ENCODE measurements at regions not wholly inside any gene's neighbourhood (a gene's known extent, or its start where the extent isn't known, plus 50 kb on each side); places are given as distances from the start of the nearest gene placed in this dataset.

DNA sequence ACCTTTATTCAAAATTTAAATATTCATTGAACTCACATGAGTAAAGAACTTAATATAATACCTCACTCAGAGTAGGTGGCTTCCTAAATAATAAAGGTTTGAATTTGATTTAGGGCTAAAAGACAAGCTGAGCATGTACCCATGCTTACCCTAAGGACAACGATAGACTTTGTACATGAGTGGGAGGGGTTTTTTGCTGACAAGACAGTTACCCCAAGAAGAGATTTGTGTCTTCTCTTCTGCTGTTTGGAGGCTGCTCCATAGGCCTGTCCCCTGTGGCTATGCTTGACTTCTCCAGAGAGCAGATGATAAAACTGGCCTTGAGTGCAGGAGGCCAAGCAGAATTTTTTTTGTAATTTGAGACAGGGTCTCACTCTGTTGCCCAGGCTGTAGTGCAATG is 383.9 kb downstream of the TMEM182 start:
- Histone ChIP-seq H3K27ac (ENCODE audit: low read depth, low read length) (no peak overlapping the region), H2BK15ac (ENCODE audit: low read length) (no peak overlapping the region), H4K8ac (ENCODE audit: extremely low read depth, insufficient read depth, low read length) (no peak overlapping the region), H2AK5ac (ENCODE audit: low read depth, low read length) (no peak overlapping the region), H4K91ac (replicated peaks; ENCODE audit: insufficient read length, low read length) (no peak overlapping the region), H3K4me1 (replicated peaks in 1 of 4; ENCODE audit: control insufficient read depth in 3 of 4, insufficient read depth in 4 of 4, low read length in 3 of 4) (peaks cover 0 to 2% (median 0%) of the 10 kb centered on the region in 4 experiments; a peak in 1 of 7 replicates), H3K23ac (ENCODE audit: insufficient read length) (no peak overlapping the region), H3K36me3 (ENCODE audit: control insufficient read depth in 2 of 4, insufficient read depth in 4 of 4, low read length in 3 of 4) (no peaks in the 10 kb centered on the region), H2BK120ac (replicated peaks; ENCODE audit: low read depth, low read length) (no peak overlapping the region), H3K18ac (ENCODE audit: extremely low read depth, low read length) (no peak overlapping the region), H2AFZ (ENCODE audit: low read length) (no peak overlapping the region), H4K5ac (ENCODE audit: insufficient read length, low read depth, low read length) (no peak overlapping the region), H2BK20ac (ENCODE audit: low read length) (no peak overlapping the region), H3K23me2 (ENCODE audit: low read depth, low read length) (no peaks in the 10 kb centered on the region), H4K20me1 (replicated peaks in 1 of 2; ENCODE audit: control insufficient read depth in 1 of 2, insufficient read depth in 2 of 2, low read length in 2 of 2) (no peaks in the 10 kb centered on the region), H3K4me2 (ENCODE audit: insufficient read depth in 1 of 2, low read depth in 2 of 2, low read length in 2 of 2) (no peak overlapping the region), H3K4ac (replicated peaks; ENCODE audit: insufficient read length, low read depth, low read length) (no peak overlapping the region), H3K9me3 (ENCODE audit: insufficient read depth in 2 of 2, low read depth in 1 of 2, low read length in 1 of 2) (no peaks in the 10 kb centered on the region), H3K4me3 (ENCODE audit: extremely low read depth in 1 of 4, insufficient read depth in 2 of 4, low read depth in 3 of 4, low read length in 4 of 4) (no peak overlapping the region), H3K27me3 (replicated peaks in 1 of 4; ENCODE audit: control insufficient read depth in 3 of 4, extremely low read depth in 1 of 4, insufficient read depth in 3 of 4, low read length in 3 of 4) (no peaks in the 10 kb centered on the region), H3K79me1 (ENCODE audit: low read depth, low read length) (no peaks in the 10 kb centered on the region), H3K56ac (replicated peaks; ENCODE audit: insufficient read length, low read depth, low read length) (no peak overlapping the region), H3K79me2 (ENCODE audit: control insufficient read depth in 1 of 2, insufficient read depth in 2 of 2, low read length in 2 of 2) (no peaks in the 10 kb centered on the region), H3K9ac (replicated peaks in 1 of 4; ENCODE audit: extremely low read depth in 1 of 4, low read depth in 3 of 4, low read length in 3 of 4) (no peak overlapping the region), H2BK12ac (ENCODE audit: low read depth, low read length) (no peak overlapping the region), H3K14ac (ENCODE audit: insufficient read length) (no peak overlapping the region), H2BK5ac (ENCODE audit: low read depth, low read length) (no peak overlapping the region)
- DNase-seq (ENCODE audit: low read depth in 1 of 2, low spot score in 2 of 2) (no peak), FAIRE-seq (no peak)
- CTCF ChIA-PET (ENCODE audit: partially characterized antibody): interaction anchor here (1.5 kb wide), 1 partner anchor 15 kb away, joined by 9 read pairs; no protein-coding TSS in a partner anchor
- TF ChIP-seq GABPA (IDR thresholded peaks at IDR 0.05; ENCODE audit: borderline replicate concordance, insufficient read depth, low read length) (no peak), MAFK (IDR thresholded peaks at IDR 0.05; ENCODE audit: low read depth, low read length) (0 out of 2 replicates have a peak, but pooled peaks have one; percentile 25)
- POLR2A ChIA-PET (ENCODE audit: partially characterized antibody): no interaction called here
- WGBS, 2 experiments (ENCODE audit: extremely low coverage in 1 of 2, insufficient coverage in 1 of 2, insufficient read length in 1 of 2, insufficient replicate concordance in 2 of 2, low coverage in 1 of 2, low lambda C conversion rate in 2 of 2, missing lambda C conversion rate in 1 of 2): 89% methylated on average over 1 of the region's 1 CpG; no CpG with 5 or more reads in 1 of the 2 experiments
